CD14-positive monocyte (primary cell): ENCODE measurements at regions not wholly inside any gene's neighbourhood (a gene's known extent, or its start where the extent isn't known, plus 50 kb on each side); places are given as distances from the start of the nearest gene placed in this dataset.

ENCODE experiments used
- DNase-seq, 3 donors: peaks; one replicate each; pipeline ENCODE4 v3.0.0-alpha.2; 2011 to 2022
- H2AFZ ChIP-seq: 2 replicates; pipeline ENCODE4 v1.6.0; 2012; ENCODE audit warnings: mild to moderate bottlenecking, low read depth, low read length, inconsistent platforms; ENCODE audit not compliant: insufficient read depth, poor library complexity, severe bottlenecking
- H3K27ac ChIP-seq, 2 donors: 1 replicate in 1 of 2; 2 replicates in 1 of 2; pipeline ENCODE4 v1.5.1; 2012 to 2013; ENCODE audit warnings: low read length in 2 of 2, control low read depth in 1 of 2, inconsistent platforms in 1 of 2, low read depth in 1 of 2, mild to moderate bottlenecking in 1 of 2
- H3K27me3 ChIP-seq, 2 donors: one replicate each; pipeline versions ENCODE4 v1.6.0 to v1.6.1; 2011 to 2013; ENCODE audit warnings: low read length in 2 of 2; ENCODE audit not compliant: control insufficient read depth in 2 of 2, insufficient read depth in 2 of 2
- H3K36me3 ChIP-seq, 2 donors: replicated peaks in 1 of 2; 1 replicate in 1 of 2; 2 replicates in 1 of 2; pipeline versions ENCODE4 v1.5.1 to v1.6.1; 2012 to 2013; ENCODE audit warnings: low read length in 2 of 2, control low read depth in 1 of 2, inconsistent platforms in 1 of 2, mild to moderate bottlenecking in 1 of 2; ENCODE audit not compliant: insufficient read depth in 2 of 2, control insufficient read depth in 1 of 2
- H3K4me1 ChIP-seq, 2 donors: 1 replicate in 1 of 2; 2 replicates in 1 of 2; pipeline versions ENCODE4 v1.5.1 to v1.6.1; 2012 to 2013; ENCODE audit warnings: low read length in 2 of 2, control low read depth in 1 of 2, inconsistent platforms in 1 of 2, mild to moderate bottlenecking in 1 of 2, moderate library complexity in 1 of 2; ENCODE audit not compliant: insufficient read depth in 2 of 2, control insufficient read depth in 1 of 2
- H3K4me2 ChIP-seq: replicated peaks from 2 replicates; pipeline ENCODE3; 2012; ENCODE audit warnings: low read length, moderate library complexity, mild to moderate bottlenecking; ENCODE audit not compliant: poor library complexity, severe bottlenecking; ENCODE audit errors: extremely low read depth
- H3K4me3 ChIP-seq, 3 experiments: fragments of 200-600 bp in 1 of 3; sonication (generic) in 1 of 3; replicated peaks in 1 of 3; 1 replicate in 2 of 3; 2 replicates in 1 of 3; pipeline ENCODE4 v1.5.1; 2011 to 2013; ENCODE audit warnings: low read length in 3 of 3, mild to moderate bottlenecking in 3 of 3, control low read depth in 2 of 3, low read depth in 2 of 3, inconsistent platforms in 1 of 3, moderate library complexity in 1 of 3
- H3K79me2 ChIP-seq: 2 replicates; pipeline ENCODE4 v1.6.0; 2012; ENCODE audit warnings: mild to moderate bottlenecking, control low read depth, inconsistent platforms, low read length, moderate library complexity; ENCODE audit not compliant: insufficient read depth
- H3K9ac ChIP-seq: 2 replicates; pipeline ENCODE4 v1.6.0; 2017; ENCODE audit warnings: low read length, mild to moderate bottlenecking; ENCODE audit not compliant: insufficient read depth, poor library complexity, severe bottlenecking
- H3K9me3 ChIP-seq, 2 donors: replicated peaks in 1 of 2; 1 replicate in 1 of 2; 2 replicates in 1 of 2; pipeline versions ENCODE4 v1.5.1 to v1.6.1; 2012 to 2013; ENCODE audit warnings: low read length in 2 of 2, control low read depth in 1 of 2; ENCODE audit not compliant: control insufficient read depth in 1 of 2, insufficient read depth in 1 of 2
- H4K20me1 ChIP-seq: 2 replicates; pipeline ENCODE4 v1.6.0; 2012; ENCODE audit warnings: mild to moderate bottlenecking, low read length, control low read depth, moderate library complexity; ENCODE audit not compliant: insufficient read depth
- H3K27ac Mint-ChIP-seq, 7 donors: one replicate each; pipeline ENCODE4 v1.8.0; 2020; ENCODE audit warnings: mild to moderate bottlenecking in 7 of 7, mixed read lengths in 7 of 7, moderate library complexity in 6 of 7, inconsistent platforms in 2 of 7
- H3K27me3 Mint-ChIP-seq, 3 donors: one replicate each; pipeline ENCODE4 v1.8.0; 2021 to 2022; ENCODE audit warnings: low read depth in 3 of 3, mild to moderate bottlenecking in 3 of 3, mixed read lengths in 3 of 3, moderate library complexity in 3 of 3, inconsistent platforms in 1 of 3
- H3K36me3 Mint-ChIP-seq, 2 donors: one replicate each; pipeline ENCODE4 v1.8.0; 2020; ENCODE audit warnings: mixed read lengths in 2 of 2, inconsistent platforms in 1 of 2, mild to moderate bottlenecking in 1 of 2
- H3K4me1 Mint-ChIP-seq: one replicate; pipeline ENCODE4 v1.8.0; 2020; ENCODE audit warnings: mild to moderate bottlenecking, mixed read lengths
- H3K4me3 Mint-ChIP-seq, 2 donors: one replicate each; pipeline ENCODE4 v1.8.0; 2020; ENCODE audit warnings: mild to moderate bottlenecking in 2 of 2, mixed read lengths in 2 of 2, moderate library complexity in 1 of 2
- H3K9me3 Mint-ChIP-seq, 7 donors: one replicate each; pipeline ENCODE4 v1.8.0; 2020 to 2022; ENCODE audit warnings: mixed read lengths in 7 of 7, mild to moderate bottlenecking in 6 of 7, moderate library complexity in 6 of 7, inconsistent platforms in 2 of 7
- CTCF ChIP-seq: fragments of 200-600 bp; IDR thresholded peaks from one replicate; pipeline ENCODE4 v1.8.0; 2022; ENCODE audit warnings: antibody characterized with exemption, mild to moderate bottlenecking
- WGBS: methylation state at CpG from one replicate; pipeline ENCODE4 v1.1.5; 2013; ENCODE audit warnings: missing lambda C conversion rate; ENCODE audit not compliant: insufficient coverage; 5-methylcytosine and 5-hydroxymethylcytosine counted together
- intact Hi-C, 2 donors: fragments of 100-400 bp; cut with micrococcal nuclease; formaldehyde crosslinking; loops; one replicate each; pipeline versions ENCODE4 v1.15.0 to v1.15.1; 2023

DNA sequence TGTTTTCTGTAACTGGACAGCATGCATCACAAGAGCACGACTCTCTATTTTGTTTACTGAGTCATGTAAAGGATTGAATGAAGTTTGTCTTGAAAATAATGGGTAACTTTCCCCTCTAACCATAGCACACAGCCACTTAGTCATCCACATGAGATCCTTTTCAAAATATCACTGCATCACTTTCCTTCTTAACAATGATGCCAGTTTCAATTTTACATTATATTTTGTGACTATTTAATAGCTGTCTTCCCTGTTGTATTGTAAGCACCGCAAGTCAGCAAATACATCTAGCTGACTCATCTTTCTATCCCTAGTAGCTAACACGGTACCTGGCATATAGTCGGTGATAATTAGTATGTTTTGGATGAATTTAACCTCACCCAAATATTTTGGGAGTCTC, 83.3 kb upstream of the PPM1H start:
- TF ChIP-seq CTCF: no peak
- Mint-ChIP-seq H3K4me3 (no peak overlapping the region), H3K27ac (no peak overlapping the region), H3K9me3 (peaks cover 0 to 3% (median 0%) of the 10 kb centered on the region in 7 donors), H3K27me3 (peaks cover 0 to 2% (median 0%) of the 10 kb centered on the region in 3 donors), H3K4me1 (peaks cover 7% of the 10 kb centered on the region), H3K36me3 (no peaks in the 10 kb centered on the region)
- Histone ChIP-seq H3K9ac (no peak overlapping the region), H3K9me3 (no peaks in the 10 kb centered on the region), H3K79me2 (no peaks in the 10 kb centered on the region), H3K27me3 (peaks cover 0 to 2% of the 10 kb centered on the region in 2 donors), H4K20me1 (no peaks in the 10 kb centered on the region), H3K4me1 (peaks cover 0 to 5% of the 10 kb centered on the region in 2 donors), H3K4me2 (no peak overlapping the region), H3K36me3 (no peaks in the 10 kb centered on the region), H2AFZ (no peak overlapping the region), H3K4me3 (no peak overlapping the region), H3K27ac (no peak overlapping the region)
- intact Hi-C loops: no loop called here
- DNase-seq: no peak
- no CpG with 5 or more reads among the region's 4 CpGs for WGBS

DNA sequence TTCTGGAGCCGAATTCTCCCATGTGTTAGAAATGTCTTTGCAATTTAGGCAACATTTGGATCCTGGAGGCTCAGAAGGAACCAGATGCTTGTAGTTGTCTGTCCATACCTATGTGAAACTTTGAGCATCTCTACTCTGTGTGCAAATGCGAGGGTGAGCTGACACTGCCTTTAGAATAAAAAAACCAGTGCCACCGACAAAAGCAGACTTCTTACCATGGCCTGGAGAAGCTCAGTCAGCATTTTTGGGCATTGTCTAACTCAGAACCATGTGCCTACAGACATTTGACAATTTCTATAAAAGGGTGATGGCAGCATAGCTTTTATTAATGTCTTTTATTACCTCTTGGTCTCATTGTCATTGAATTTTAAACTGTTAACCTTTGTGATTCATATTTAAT, 78.4 kb upstream of the PPM1H start:
- Histone ChIP-seq H3K79me2 (no peaks in the 10 kb centered on the region), H3K36me3 (no peaks in the 10 kb centered on the region), H4K20me1 (no peaks in the 10 kb centered on the region), H3K27me3 (no peaks in the 10 kb centered on the region), H3K9me3 (no peaks in the 10 kb centered on the region), H3K27ac (no peak overlapping the region), H2AFZ (no peak overlapping the region), H3K4me2 (no peak overlapping the region), H3K4me1 (no peaks in the 10 kb centered on the region), H3K4me3 (no peak overlapping the region), H3K9ac (no peak overlapping the region)
- Mint-ChIP-seq H3K27ac (no peak overlapping the region), H3K4me3 (no peak overlapping the region), H3K4me1 (no peaks in the 10 kb centered on the region), H3K27me3 (peaks cover 0 to 2% (median 0%) of the 10 kb centered on the region in 3 donors), H3K36me3 (no peaks in the 10 kb centered on the region), H3K9me3 (peaks cover 0 to 3% (median 0%) of the 10 kb centered on the region in 7 donors)
- TF ChIP-seq CTCF: no peak
- 92% methylated on average over 2 of the region's 3 CpGs for WGBS
- intact Hi-C loops: no loop called here
- no peak for DNase-seq
